ENCODE measurements at regions not wholly inside any gene's neighbourhood (a gene's known extent, or its start where the extent isn't known, plus 50 kb on each side); places are given as distances from the start of the nearest gene placed in this dataset.

GRCh38 chr6:112760831-112761230, 413.7 kb downstream of the RFPL4B start:
- TF ChIP-seq POLR2A (IDR thresholded peaks at IDR 0.05; ENCODE audit: low read length): no peak
- TF ChIP-seq GATA1 (IDR thresholded peaks at IDR 0.05; ENCODE audit: low read depth, low read length): no peak
